Smooth muscle cell (in vitro differentiated cells): ENCODE measurements at regions not wholly inside any gene's neighbourhood (a gene's known extent, or its start where the extent isn't known, plus 50 kb on each side); places are given as distances from the start of the nearest gene placed in this dataset.
"Not testable (repeated sequence)": the region's sequence is repeated elsewhere in the genome, so short reads cannot be mapped to it uniquely, and the experiment has no call there.

Source experiments
- DNase-seq: peaks from one replicate; lab custom pipeline; 2025; ENCODE audit not compliant: unreplicated experiment; lab: John Stamatoyannopoulos, UW
- H2AFZ ChIP-seq: fragments of 200-600 bp; sonication (generic); 2 replicates; pipeline ENCODE4 v1.6.0; 2016; ENCODE audit warnings: antibody characterized with exemption, low read depth, mild to moderate bottlenecking
- H3F3A ChIP-seq: fragments of 200-600 bp; sonication (generic); 2 replicates; pipeline ENCODE4 v1.6.0; 2017; ENCODE audit warnings: antibody characterized with exemption, low read depth
- H3K27ac ChIP-seq: fragments of 200-600 bp; sonication (generic); 2 replicates; pipeline ENCODE4 v1.5.1; 2016; ENCODE audit warnings: low read depth, mild to moderate bottlenecking
- H3K27me3 ChIP-seq: fragments of 200-600 bp; sonication (generic); 2 replicates; pipeline ENCODE4 v1.6.1; 2016; ENCODE audit warnings: low read depth, mild to moderate bottlenecking
- H3K36me3 ChIP-seq: fragments of 200-600 bp; sonication (generic); 2 replicates; pipeline ENCODE4 v1.5.1; 2016; ENCODE audit warnings: low read depth
- H3K4me1 ChIP-seq: fragments of 200-600 bp; sonication (generic); 2 replicates; pipeline ENCODE4 v1.5.1; 2016; ENCODE audit warnings: low read depth
- H3K4me2 ChIP-seq: fragments of 200-600 bp; sonication (generic); 2 replicates; pipeline ENCODE4 v1.6.0; 2016; ENCODE audit warnings: mild to moderate bottlenecking
- H3K4me3 ChIP-seq: fragments of 200-600 bp; sonication (generic); 2 replicates; pipeline ENCODE4 v1.5.1; 2016; ENCODE audit warnings: mild to moderate bottlenecking
- H3K79me2 ChIP-seq: fragments of 200-600 bp; sonication (generic); 2 replicates; pipeline ENCODE4 v1.6.0; 2016; ENCODE audit warnings: low read depth, mild to moderate bottlenecking
- H3K9ac ChIP-seq: fragments of 200-600 bp; sonication (generic); 2 replicates; pipeline ENCODE4 v1.6.0; 2016; ENCODE audit warnings: low read depth
- H3K9me3 ChIP-seq: fragments of 200-600 bp; sonication (generic); replicated peaks from 2 replicates; pipeline ENCODE4 v1.5.1; 2016; ENCODE audit warnings: low read depth
- H4K20me1 ChIP-seq: fragments of 200-600 bp; sonication (generic); 2 replicates; pipeline ENCODE4 v1.6.0; 2016; ENCODE audit warnings: low read depth
- CTCF ChIP-seq: fragments of 200-600 bp; sonication (generic); IDR thresholded peaks from 2 replicates; pipeline ENCODE4 v1.5.1; 2017; ENCODE audit warnings: borderline replicate concordance, mild to moderate bottlenecking, antibody characterized with exemption; ENCODE audit not compliant: insufficient read depth, poor library complexity, severe bottlenecking
- WGBS: methylation state at CpG from one replicate; pipeline ENCODE4 v1.1.7; 2016; ENCODE audit warnings: low lambda C conversion rate; 5-methylcytosine and 5-hydroxymethylcytosine counted together

GRCh38 chr11:34784318-34784841 lies 131.8 kb downstream of the APIP start:
- H4K20me1 ChIP-seq = no peaks in the 10 kb centered on the region
- no peaks in the 10 kb centered on the region for H3K27me3 ChIP-seq
- no peaks in the 10 kb centered on the region for H3K79me2 ChIP-seq
- H3F3A ChIP-seq = no peaks in the 10 kb centered on the region
- no peak overlapping the region for H3K27ac ChIP-seq
- no peak overlapping the region for H3K4me3 ChIP-seq
- H2AFZ ChIP-seq = no peak overlapping the region
- no peaks in the 10 kb centered on the region for H3K36me3 ChIP-seq
- 69% methylated on average over 2 of the region's 2 CpGs for WGBS
- DNase-seq = no peak
- H3K4me2 ChIP-seq = no peak overlapping the region
- H3K4me1 ChIP-seq = no peaks in the 10 kb centered on the region
- no peak overlapping the region for H3K9ac ChIP-seq
- no peak for TF ChIP-seq CTCF
- H3K9me3 ChIP-seq = no peaks in the 10 kb centered on the region

DNA sequence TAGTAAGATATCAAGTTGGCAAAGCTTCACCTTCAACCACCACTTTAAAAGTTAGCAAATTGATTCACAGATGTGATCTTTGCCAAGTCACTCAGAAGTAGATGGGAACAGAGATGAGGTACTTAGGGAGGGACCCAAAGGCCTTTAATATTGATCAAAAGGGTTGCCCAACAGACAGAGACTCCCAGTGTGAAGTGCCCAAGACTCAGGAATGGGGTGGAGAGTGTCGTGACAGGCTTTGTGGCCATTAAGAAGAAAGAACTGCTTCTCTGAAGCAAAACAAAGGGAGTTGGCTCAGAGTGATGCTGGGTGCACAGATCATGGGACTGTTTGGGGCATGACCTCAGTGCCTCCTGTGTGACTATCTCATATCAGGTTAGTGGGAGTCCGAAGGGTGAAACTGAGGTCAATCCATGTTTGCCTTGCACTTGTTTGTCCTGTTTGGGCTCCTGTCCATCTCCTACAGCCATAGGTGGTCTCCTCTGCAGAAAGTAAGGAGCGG lies 132.3 kb downstream of the APIP start:
- H3K4me3 ChIP-seq = no peak overlapping the region
- H3K27ac ChIP-seq = no peak overlapping the region
- no peaks in the 10 kb centered on the region for H4K20me1 ChIP-seq
- 86% methylated on average over 3 of the region's 3 CpGs for WGBS
- DNase-seq = no peak
- H3K9ac ChIP-seq = no peak overlapping the region
- H3K27me3 ChIP-seq = no peaks in the 10 kb centered on the region
- peaks cover 1% of the 10 kb centered on the region for H3K36me3 ChIP-seq
- no peak for TF ChIP-seq CTCF
- no peak overlapping the region for H2AFZ ChIP-seq
- no peaks in the 10 kb centered on the region for H3K4me1 ChIP-seq
- H3K79me2 ChIP-seq = no peaks in the 10 kb centered on the region
- H3F3A ChIP-seq = no peaks in the 10 kb centered on the region
- no peaks in the 10 kb centered on the region for H3K9me3 ChIP-seq
- no peak overlapping the region for H3K4me2 ChIP-seq

DNA sequence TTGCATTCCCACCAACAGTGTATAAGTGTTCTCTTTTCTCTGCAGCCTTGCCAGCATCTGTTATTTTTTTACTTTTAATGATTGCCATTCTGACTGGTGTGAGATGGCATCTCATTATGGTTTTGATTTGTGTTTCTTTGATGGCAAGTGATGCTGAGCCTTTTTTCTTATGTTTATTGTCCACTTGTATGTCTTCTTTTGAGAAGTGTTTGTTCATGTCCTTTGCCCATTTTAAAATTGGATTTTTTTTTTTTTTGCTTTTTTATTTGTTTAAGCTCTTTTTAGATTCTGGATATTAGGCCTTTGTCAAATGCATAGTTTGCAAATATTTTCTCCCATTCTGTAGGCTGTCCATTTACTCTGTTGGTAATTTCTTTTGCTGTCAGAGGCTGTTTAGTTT lies 134.4 kb downstream of the APIP start:
- H3F3A ChIP-seq, H3K4me1 ChIP-seq, H3K4me3 ChIP-seq, H3K79me2 ChIP-seq, H3K9me3 ChIP-seq, DNase-seq, H3K27me3 ChIP-seq, H3K27ac ChIP-seq, H4K20me1 ChIP-seq, H2AFZ ChIP-seq, H3K36me3 ChIP-seq, H3K4me2 ChIP-seq, H3K9ac ChIP-seq: not testable (repeated sequence)

DNA sequence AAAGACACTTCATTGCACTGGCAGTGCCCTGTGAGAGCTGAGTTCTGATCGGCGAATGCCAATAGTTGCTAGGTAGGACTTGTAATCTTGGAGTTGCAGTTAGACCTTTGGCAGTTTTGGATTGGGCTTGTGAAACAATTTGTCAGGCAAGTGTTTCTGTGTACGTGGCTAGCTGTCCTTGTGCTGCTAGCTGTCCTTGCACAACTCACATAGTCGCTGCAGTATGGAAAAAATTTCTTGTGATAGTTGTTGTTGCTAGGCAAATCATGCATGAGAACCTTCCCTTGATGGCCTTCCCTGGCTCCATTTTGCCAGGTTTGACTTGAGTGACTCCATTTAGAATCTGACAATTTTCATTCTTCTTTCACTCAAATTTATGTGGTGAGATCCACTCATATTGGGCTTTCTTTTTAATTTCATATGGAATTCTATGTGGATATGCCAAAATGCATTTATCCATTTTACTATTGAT lies 140.7 kb downstream of the APIP start:
- no peak overlapping the region for H3K9ac ChIP-seq
- no peak overlapping the region for H2AFZ ChIP-seq
- no peak for DNase-seq
- H4K20me1 ChIP-seq = no peaks in the 10 kb centered on the region
- H3K4me3 ChIP-seq = no peak overlapping the region
- no peak overlapping the region for H3K27ac ChIP-seq
- no peaks in the 10 kb centered on the region for H3K4me1 ChIP-seq
- 91% methylated on average over 4 of the region's 4 CpGs for WGBS
- H3K27me3 ChIP-seq = no peaks in the 10 kb centered on the region
- H3K79me2 ChIP-seq = no peaks in the 10 kb centered on the region
- H3F3A ChIP-seq = no peaks in the 10 kb centered on the region
- peaks cover 4% of the 10 kb centered on the region for H3K36me3 ChIP-seq
- TF ChIP-seq CTCF = no peak
- no peaks in the 10 kb centered on the region for H3K9me3 ChIP-seq
- no peak overlapping the region for H3K4me2 ChIP-seq
